K562 (cell line): ENCODE measurements at regions not wholly inside any gene's neighbourhood (a gene's known extent, or its start where the extent isn't known, plus 50 kb on each side); places are given as distances from the start of the nearest gene placed in this dataset.

Experiments used
- ATAC-seq: fragments of 200-7000 bp; cut with Tn5 transposase; 3 replicates; pipeline ENCODE4 v1.9.1; 2020; ENCODE audit warnings: moderate library complexity
- BruUV-seq: library from RNA; stranded (reverse); fragments of 400-500 nt; replicated peaks from 2 replicates; lab custom pipeline; 2021; lab: Mats Ljungman, UMichigan
- CTCF ChIA-PET: fragments of 300-600 bp; formaldehyde crosslinking; extraction: SDS; loops from one replicate; lab custom pipeline; 2021; ENCODE audit warnings: low intra/inter-chr PET ratio; lab: Yijun Ruan, JAX
- POLR2A ChIA-PET: fragments of 300-600, 350-650 bp; sonication (Branson Sonifier 250); formaldehyde crosslinking; extraction: SDS; loops from one replicate; lab custom pipeline; 2021; ENCODE audit warnings: antibody characterized with exemption, inconsistent platforms; lab: Yijun Ruan, JAX
- DNase-seq, 4 experiments: peaks; one replicate each; pipeline versions ENCODE4 v3.0.0 to v3.0.0-alpha.2; 2011 to 2018; ENCODE audit warnings: low spot score in 3 of 4, mixed read lengths in 3 of 4; ENCODE audit errors: extremely low read depth in 1 of 4
- FAIRE-seq: peaks from 2 replicates; lab custom pipeline; 2011; peaks lifted over from hg19 to GRCh38; lab: Jason Lieb, UNC
- H2AFZ ChIP-seq: 2 replicates; pipeline ENCODE4 v1.6.0; 2011; ENCODE audit warnings: low read depth, low read length, control low read depth, inconsistent platforms
- H3K27ac ChIP-seq: fragments of 200-600 bp; 3 replicates; pipeline ENCODE4 v1.8.0; 2011; ENCODE audit warnings: low read depth, mild to moderate bottlenecking, control low read depth, inconsistent platforms, low read length, moderate library complexity, mixed read lengths; ENCODE audit errors: extremely low read depth
- H3K27me3 ChIP-seq, 2 experiments: fragments of 300-600 bp in 1 of 2; 2 replicates in 1 of 2; 3 replicates in 1 of 2; pipeline versions ENCODE4 v1.6.0 to v1.8.0; 2011; ENCODE audit warnings: inconsistent platforms in 2 of 2, low read length in 2 of 2, mild to moderate bottlenecking in 1 of 2, mixed read lengths in 1 of 2, moderate library complexity in 1 of 2; ENCODE audit not compliant: control insufficient read depth in 2 of 2, insufficient read depth in 2 of 2
- H3K36me3 ChIP-seq: fragments of 300-600 bp; 3 replicates; pipeline ENCODE4 v1.8.0; 2011; ENCODE audit warnings: mild to moderate bottlenecking, low read length, inconsistent platforms; ENCODE audit not compliant: control insufficient read depth, insufficient read depth
- H3K4me1 ChIP-seq, 2 experiments: fragments of 200-600 bp in 1 of 2; replicated peaks in 1 of 2; 2 replicates in 1 of 2; 3 replicates in 1 of 2; pipeline versions ENCODE4 v1.5.1 to v1.8.0; 2011; ENCODE audit warnings: inconsistent platforms in 2 of 2, low read length in 2 of 2, mild to moderate bottlenecking in 1 of 2, mixed read lengths in 1 of 2, moderate library complexity in 1 of 2; ENCODE audit not compliant: control insufficient read depth in 2 of 2, insufficient read depth in 2 of 2
- H3K4me2 ChIP-seq: 2 replicates; pipeline ENCODE4 v1.6.1; 2011; ENCODE audit warnings: low read length, control low read depth, inconsistent platforms, mixed read lengths; ENCODE audit not compliant: insufficient read depth
- H3K4me3 ChIP-seq: fragments of 200-600 bp; sonication (generic), shearing (Covaris generic); 2 replicates; pipeline ENCODE4 v1.5.1; 2016; ENCODE audit warnings: control low read depth, inconsistent platforms
- H3K79me2 ChIP-seq: fragments of 200-600 bp; 3 replicates; pipeline ENCODE4 v1.8.0; 2011; ENCODE audit warnings: low read length, inconsistent platforms; ENCODE audit not compliant: control insufficient read depth, insufficient read depth
- H3K9ac ChIP-seq, 2 experiments: 2 replicates each; pipeline versions ENCODE4 v1.6.0 to v1.6.1; 2011; ENCODE audit warnings: low read depth in 2 of 2, low read length in 2 of 2, control low read depth in 1 of 2, inconsistent platforms in 1 of 2, mild to moderate bottlenecking in 1 of 2, mixed read lengths in 1 of 2; ENCODE audit not compliant: insufficient read depth in 1 of 2
- H3K9me1 ChIP-seq: one replicate; pipeline ENCODE4 v1.6.0; 2011; ENCODE audit warnings: inconsistent platforms, mild to moderate bottlenecking, low read length, moderate library complexity; ENCODE audit not compliant: control insufficient read depth, insufficient read depth
- H3K9me3 ChIP-seq: replicated peaks from 2 replicates; pipeline ENCODE4 v1.5.1; 2011; ENCODE audit warnings: low read depth, low read length, inconsistent platforms; ENCODE audit not compliant: control insufficient read depth, insufficient read depth
- H4K20me1 ChIP-seq: replicated peaks from 2 replicates; pipeline ENCODE4 v1.6.1; 2011; ENCODE audit warnings: low read length, inconsistent platforms, mixed read lengths; ENCODE audit not compliant: control insufficient read depth, insufficient read depth
- BHLHE40 ChIP-seq: IDR thresholded peaks from 2 replicates; pipeline ENCODE4 v1.6.1; 2011; ENCODE audit warnings: low read length, improper control_type of control experiment
- FOSL1 ChIP-seq: fragments of 200-800 bp; sonication (Bioruptor generic); conservative IDR thresholded peaks from 2 replicates; pipeline ENCODE4 v1.6.1; 2016; ENCODE audit warnings: missing genetic modification characterization, missing compliant biosample characterization
- FOXA3 ChIP-seq, 2 experiments: fragments of 450-650 bp in 1 of 2; sonication (generic) in 1 of 2; formaldehyde crosslinking; IDR thresholded peaks in 1 of 2; conservative IDR thresholded peaks in 1 of 2; 2 replicates each; pipeline versions ENCODE4 v1.4.0 to v1.8.0; 2020 to 2022; ENCODE audit warnings: mild to moderate bottlenecking in 2 of 2, missing genetic modification reagents in 1 of 2
- GATAD2B ChIP-seq: fragments of 450-650 bp; IDR thresholded peaks from 2 replicates; pipeline ENCODE4 v1.6.1; 2017; ENCODE audit warnings: mild to moderate bottlenecking, borderline replicate concordance
- KLF13 ChIP-seq: fragments of 450-650 bp; IDR thresholded peaks from 2 replicates; pipeline ENCODE4 v1.6.1; 2016; ENCODE audit warnings: missing genetic modification characterization, low read depth, mild to moderate bottlenecking, missing compliant biosample characterization, moderate library complexity, borderline replicate concordance
- PCBP1 ChIP-seq: fragments of 200-400 bp; formaldehyde crosslinking; IDR thresholded peaks from 2 replicates; pipeline ENCODE4 v1.6.1; 2018; ENCODE audit warnings: mild to moderate bottlenecking, low read depth, low read length; ENCODE audit not compliant: poor library complexity, severe bottlenecking
- ZNF3 ChIP-seq: fragments of 250-450 bp; sonication (Bioruptor Pico); IDR thresholded peaks from 2 replicates; pipeline ENCODE4 v1.5.0; 2021; ENCODE audit warnings: mild to moderate bottlenecking, moderate library complexity
- WGBS: fragments of 100-300 bp; shearing (Covaris generic); methylation state at CpG from one replicate; pipeline ENCODE4 v1.1.6; 2016; ENCODE audit warnings: low coverage, mixed read lengths; ENCODE audit not compliant: insufficient coverage; ENCODE audit errors: missing lambda C conversion rate; 5-methylcytosine and 5-hydroxymethylcytosine counted together
- in situ Hi-C: fragments of 300-500 bp; cut with MboI; formaldehyde crosslinking; loops from 4 replicates; pipeline ENCODE4 v1.15.0; 2018; ENCODE audit warnings: inconsistent platforms, mixed read lengths
- intact Hi-C: fragments of 100-400 bp; cut with micrococcal nuclease; formaldehyde crosslinking; loops from 2 replicates; pipeline ENCODE4 v1.14.2; 2022
- TF ChIP-seq, protein P1 (sequence below): fragments of 450-650 bp; IDR thresholded peaks from 2 replicates; pipeline ENCODE4 v1.6.1; 2017; ENCODE audit warnings: mild to moderate bottlenecking, moderate library complexity
- TF ChIP-seq, protein P2 (sequence below): fragments of 250-450 bp; sonication (Bioruptor Pico); IDR thresholded peaks from 2 replicates; pipeline ENCODE4 v1.4.0; 2020
- TF ChIP-seq, protein P3 (sequence below): sonication (generic); formaldehyde crosslinking; IDR thresholded peaks from 2 replicates; pipeline ENCODE4 v1.5.0; 2020; ENCODE audit warnings: missing genetic modification reagents
- TF ChIP-seq, protein P4 (sequence below): IDR thresholded peaks from 2 replicates; pipeline ENCODE4 v1.6.1; 2016; ENCODE audit warnings: missing genetic modification characterization, missing compliant biosample characterization

DNA sequence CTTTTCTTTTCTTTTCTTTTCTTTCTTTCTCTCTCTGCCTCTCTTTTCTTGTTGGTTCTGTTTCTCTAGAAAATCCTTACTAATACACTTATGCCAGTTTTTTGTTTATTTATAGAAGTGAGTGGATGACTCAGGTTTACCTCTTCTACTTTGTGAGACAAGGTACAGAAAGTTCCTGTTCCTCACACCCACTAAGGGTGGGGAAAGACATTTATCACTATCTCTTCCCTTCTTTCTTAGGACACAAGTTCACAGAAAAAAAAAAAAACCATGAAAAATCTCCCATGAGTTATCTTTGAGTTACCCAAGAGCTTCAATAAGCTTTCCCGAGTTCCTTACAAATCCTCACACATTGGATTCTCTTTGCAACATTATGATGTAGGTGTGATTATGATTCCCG, 60.9 kb upstream of the CD180 start:
- H2AFZ ChIP-seq: no peak overlapping the region
- peaks cover 0 to 4% of the 10 kb centered on the region in 2 experiments; a peak in 1 of 5 replicates for H3K27me3 ChIP-seq
- intact Hi-C loops (no loop called here), in situ Hi-C loops (no loop called here)
- BruUV-seq: no TSS peak
- H3K4me1 ChIP-seq: no peaks in the 10 kb centered on the region
- no peak overlapping the region for H3K4me3 ChIP-seq
- no peak overlapping the region for H3K27ac ChIP-seq
- no peaks in the 10 kb centered on the region for H3K9me3 ChIP-seq
- FAIRE-seq (no peak), DNase-seq (no peak)
- CTCF ChIA-PET: no interaction called here
- WGBS: 0% methylated on average over 2 of the region's 2 CpGs
- no peaks in the 10 kb centered on the region for H3K9me1 ChIP-seq
- no peak overlapping the region for H3K4me2 ChIP-seq
- H4K20me1 ChIP-seq: no peaks in the 10 kb centered on the region
- no peaks in the 10 kb centered on the region for H3K36me3 ChIP-seq
- POLR2A ChIA-PET: no interaction called here
- TF ChIP-seq, protein P1, sequence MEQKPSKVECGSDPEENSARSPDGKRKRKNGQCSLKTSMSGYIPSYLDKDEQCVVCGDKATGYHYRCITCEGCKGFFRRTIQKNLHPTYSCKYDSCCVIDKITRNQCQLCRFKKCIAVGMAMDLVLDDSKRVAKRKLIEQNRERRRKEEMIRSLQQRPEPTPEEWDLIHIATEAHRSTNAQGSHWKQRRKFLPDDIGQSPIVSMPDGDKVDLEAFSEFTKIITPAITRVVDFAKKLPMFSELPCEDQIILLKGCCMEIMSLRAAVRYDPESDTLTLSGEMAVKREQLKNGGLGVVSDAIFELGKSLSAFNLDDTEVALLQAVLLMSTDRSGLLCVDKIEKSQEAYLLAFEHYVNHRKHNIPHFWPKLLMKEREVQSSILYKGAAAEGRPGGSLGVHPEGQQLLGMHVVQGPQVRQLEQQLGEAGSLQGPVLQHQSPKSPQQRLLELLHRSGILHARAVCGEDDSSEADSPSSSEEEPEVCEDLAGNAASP: no peak
- TF ChIP-seq KLF13 (tag): no peak
- TF ChIP-seq PCBP1: no peak
- TF ChIP-seq, protein P2, sequence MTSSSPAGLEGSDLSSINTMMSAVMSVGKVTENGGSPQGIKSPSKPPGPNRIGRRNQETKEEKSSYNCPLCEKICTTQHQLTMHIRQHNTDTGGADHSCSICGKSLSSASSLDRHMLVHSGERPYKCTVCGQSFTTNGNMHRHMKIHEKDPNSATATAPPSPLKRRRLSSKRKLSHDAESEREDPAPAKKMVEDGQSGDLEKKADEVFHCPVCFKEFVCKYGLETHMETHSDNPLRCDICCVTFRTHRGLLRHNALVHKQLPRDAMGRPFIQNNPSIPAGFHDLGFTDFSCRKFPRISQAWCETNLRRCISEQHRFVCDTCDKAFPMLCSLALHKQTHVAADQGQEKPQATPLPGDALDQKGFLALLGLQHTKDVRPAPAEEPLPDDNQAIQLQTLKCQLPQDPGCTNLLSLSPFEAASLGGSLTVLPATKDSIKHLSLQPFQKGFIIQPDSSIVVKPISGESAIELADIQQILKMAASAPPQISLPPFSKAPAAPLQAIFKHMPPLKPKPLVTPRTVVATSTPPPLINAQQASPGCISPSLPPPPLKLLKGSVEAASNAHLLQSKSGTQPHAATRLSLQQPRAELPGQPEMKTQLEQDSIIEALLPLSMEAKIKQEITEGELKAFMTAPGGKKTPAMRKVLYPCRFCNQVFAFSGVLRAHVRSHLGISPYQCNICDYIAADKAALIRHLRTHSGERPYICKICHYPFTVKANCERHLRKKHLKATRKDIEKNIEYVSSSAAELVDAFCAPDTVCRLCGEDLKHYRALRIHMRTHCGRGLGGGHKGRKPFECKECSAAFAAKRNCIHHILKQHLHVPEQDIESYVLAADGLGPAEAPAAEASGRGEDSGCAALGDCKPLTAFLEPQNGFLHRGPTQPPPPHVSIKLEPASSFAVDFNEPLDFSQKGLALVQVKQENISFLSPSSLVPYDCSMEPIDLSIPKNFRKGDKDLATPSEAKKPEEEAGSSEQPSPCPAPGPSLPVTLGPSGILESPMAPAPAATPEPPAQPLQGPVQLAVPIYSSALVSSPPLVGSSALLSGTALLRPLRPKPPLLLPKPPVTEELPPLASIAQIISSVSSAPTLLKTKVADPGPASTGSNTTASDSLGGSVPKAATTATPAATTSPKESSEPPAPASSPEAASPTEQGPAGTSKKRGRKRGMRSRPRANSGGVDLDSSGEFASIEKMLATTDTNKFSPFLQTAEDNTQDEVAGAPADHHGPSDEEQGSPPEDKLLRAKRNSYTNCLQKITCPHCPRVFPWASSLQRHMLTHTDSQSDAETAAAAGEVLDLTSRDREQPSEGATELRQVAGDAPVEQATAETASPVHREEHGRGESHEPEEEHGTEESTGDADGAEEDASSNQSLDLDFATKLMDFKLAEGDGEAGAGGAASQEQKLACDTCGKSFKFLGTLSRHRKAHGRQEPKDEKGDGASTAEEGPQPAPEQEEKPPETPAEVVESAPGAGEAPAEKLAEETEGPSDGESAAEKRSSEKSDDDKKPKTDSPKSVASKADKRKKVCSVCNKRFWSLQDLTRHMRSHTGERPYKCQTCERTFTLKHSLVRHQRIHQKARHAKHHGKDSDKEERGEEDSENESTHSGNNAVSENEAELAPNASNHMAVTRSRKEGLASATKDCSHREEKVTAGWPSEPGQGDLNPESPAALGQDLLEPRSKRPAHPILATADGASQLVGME (CRISPR knock-in tag): no peak
- no peak for TF ChIP-seq ZNF3 (CRISPR knock-in tag)
- TF ChIP-seq, protein P3, sequence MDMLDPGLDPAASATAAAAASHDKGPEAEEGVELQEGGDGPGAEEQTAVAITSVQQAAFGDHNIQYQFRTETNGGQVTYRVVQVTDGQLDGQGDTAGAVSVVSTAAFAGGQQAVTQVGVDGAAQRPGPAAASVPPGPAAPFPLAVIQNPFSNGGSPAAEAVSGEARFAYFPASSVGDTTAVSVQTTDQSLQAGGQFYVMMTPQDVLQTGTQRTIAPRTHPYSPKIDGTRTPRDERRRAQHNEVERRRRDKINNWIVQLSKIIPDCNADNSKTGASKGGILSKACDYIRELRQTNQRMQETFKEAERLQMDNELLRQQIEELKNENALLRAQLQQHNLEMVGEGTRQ (CRISPR knock-in tag): no peak
- no peak for TF ChIP-seq BHLHE40
- no peak for TF ChIP-seq FOXA3 (CRISPR knock-in tag; conservative IDR thresholded peaks at IDR 0.05 in 1 of 2, IDR thresholded peaks at IDR 0.05 in 1 of 2)
- TF ChIP-seq, protein P4, sequence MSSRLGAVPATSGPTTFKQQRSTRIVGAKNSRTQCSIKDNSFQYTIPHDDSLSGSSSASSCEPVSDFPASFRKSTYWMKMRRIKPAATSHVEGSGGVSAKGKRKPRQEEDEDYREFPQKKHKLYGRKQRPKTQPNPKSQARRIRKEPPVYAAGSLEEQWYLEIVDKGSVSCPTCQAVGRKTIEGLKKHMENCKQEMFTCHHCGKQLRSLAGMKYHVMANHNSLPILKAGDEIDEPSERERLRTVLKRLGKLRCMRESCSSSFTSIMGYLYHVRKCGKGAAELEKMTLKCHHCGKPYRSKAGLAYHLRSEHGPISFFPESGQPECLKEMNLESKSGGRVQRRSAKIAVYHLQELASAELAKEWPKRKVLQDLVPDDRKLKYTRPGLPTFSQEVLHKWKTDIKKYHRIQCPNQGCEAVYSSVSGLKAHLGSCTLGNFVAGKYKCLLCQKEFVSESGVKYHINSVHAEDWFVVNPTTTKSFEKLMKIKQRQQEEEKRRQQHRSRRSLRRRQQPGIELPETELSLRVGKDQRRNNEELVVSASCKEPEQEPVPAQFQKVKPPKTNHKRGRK: no peak
- TF ChIP-seq FOSL1: no peak
- no peak for TF ChIP-seq GATAD2B
- TF ChIP-seq, all 486 proteins: peak for 0
- ATAC-seq: no peak
- no peaks in the 10 kb centered on the region for H3K79me2 ChIP-seq
- H3K9ac ChIP-seq: no peak overlapping the region
